ENCODE measurements at regions not wholly inside any gene's neighbourhood (a gene's known extent, or its start where the extent isn't known, plus 50 kb on each side); places are given as distances from the start of the nearest gene placed in this dataset.

DNA sequence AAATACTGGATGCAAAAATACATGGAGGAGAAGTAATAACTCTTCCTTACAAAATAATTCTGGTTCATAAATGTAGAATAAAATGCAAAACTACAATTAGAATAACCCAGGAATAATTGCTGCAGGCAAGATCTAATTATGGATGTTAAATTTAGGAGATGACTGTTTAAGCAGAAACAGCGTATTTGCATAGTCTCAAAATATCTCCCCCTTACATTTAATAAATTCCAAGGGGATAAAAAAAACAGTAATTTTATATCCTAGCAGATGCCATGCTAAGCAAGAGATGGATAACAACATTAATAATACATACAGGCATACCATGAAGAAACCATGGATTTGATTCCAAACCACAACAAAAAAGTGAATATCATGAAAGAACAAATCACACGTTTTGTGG lies 1253.1 kb upstream of the MIR17HG start:
- Histone ChIP-seq H3K4me1 (no peaks in the 10 kb centered on the region), H3K27ac (no peak overlapping the region), H3K27me3 (no peaks in the 10 kb centered on the region), H3K9me3 (peaks cover 0 to 8% of the 10 kb centered on the region in 2 donors), H3K36me3 (no peaks in the 10 kb centered on the region), H3K4me3 (no peak overlapping the region)
- TF ChIP-seq, protein P1, sequence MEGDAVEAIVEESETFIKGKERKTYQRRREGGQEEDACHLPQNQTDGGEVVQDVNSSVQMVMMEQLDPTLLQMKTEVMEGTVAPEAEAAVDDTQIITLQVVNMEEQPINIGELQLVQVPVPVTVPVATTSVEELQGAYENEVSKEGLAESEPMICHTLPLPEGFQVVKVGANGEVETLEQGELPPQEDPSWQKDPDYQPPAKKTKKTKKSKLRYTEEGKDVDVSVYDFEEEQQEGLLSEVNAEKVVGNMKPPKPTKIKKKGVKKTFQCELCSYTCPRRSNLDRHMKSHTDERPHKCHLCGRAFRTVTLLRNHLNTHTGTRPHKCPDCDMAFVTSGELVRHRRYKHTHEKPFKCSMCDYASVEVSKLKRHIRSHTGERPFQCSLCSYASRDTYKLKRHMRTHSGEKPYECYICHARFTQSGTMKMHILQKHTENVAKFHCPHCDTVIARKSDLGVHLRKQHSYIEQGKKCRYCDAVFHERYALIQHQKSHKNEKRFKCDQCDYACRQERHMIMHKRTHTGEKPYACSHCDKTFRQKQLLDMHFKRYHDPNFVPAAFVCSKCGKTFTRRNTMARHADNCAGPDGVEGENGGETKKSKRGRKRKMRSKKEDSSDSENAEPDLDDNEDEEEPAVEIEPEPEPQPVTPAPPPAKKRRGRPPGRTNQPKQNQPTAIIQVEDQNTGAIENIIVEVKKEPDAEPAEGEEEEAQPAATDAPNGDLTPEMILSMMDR (IDR thresholded peaks at IDR 0.05), result no peak
- no peak for DNase-seq (ENCODE audit: low spot score)

DNA sequence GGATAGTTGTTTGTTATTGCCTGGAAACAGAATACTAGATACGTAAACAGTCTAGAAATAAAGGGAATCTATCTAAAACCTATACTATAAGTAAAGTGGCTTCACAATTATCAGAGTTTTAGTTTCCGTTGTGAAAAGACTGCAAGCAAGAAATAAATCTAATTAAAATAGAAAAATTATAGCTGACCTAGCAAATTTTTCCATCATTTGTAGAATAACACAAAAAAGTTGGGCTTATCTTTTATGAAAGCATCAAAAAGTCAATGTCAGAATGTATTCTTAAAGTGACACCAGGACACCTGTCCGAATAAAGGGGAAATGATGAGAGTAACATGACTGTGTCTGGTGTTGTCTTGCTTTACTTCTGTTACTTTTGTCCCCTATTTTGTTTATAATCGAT lies 1248.9 kb upstream of the MIR17HG start:
- H3K4me1 ChIP-seq, result no peaks in the 10 kb centered on the region
- no peak overlapping the region for H3K27ac ChIP-seq
- H3K36me3 ChIP-seq, result no peaks in the 10 kb centered on the region
- TF ChIP-seq, protein P1 (IDR thresholded peaks at IDR 0.05), result no peak
- no peak overlapping the region for H3K4me3 ChIP-seq
- DNase-seq (ENCODE audit: low spot score), result no peak
- H3K27me3 ChIP-seq, result no peaks in the 10 kb centered on the region
- H3K9me3 ChIP-seq, result peaks cover 0 to 8% of the 10 kb centered on the region in 2 donors

DNA sequence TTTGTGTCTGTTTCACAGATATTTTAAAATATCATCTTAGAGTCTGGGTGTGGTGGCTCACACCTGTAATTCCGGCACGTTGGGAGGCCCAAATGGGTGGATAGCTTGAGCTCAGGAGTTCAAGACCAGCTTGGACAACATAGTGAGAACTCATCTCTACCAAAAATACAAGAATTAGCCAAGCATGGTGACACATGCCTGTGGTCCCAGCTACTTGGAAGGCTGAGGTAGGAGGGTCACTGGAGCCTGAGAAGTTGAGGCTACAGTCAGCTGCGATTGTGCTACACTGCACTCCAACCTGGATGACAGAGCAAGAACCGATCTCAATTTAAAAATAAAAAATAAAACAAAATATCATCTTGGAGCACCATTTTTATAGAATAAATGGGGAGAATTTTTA lies 1247.6 kb upstream of the MIR17HG start:
- peaks cover 0 to 8% of the 10 kb centered on the region in 2 donors for H3K9me3 ChIP-seq
- H3K4me3 ChIP-seq, result no peak overlapping the region
- no peaks in the 10 kb centered on the region for H3K4me1 ChIP-seq
- H3K27me3 ChIP-seq, result no peaks in the 10 kb centered on the region
- TF ChIP-seq, protein P1 (IDR thresholded peaks at IDR 0.05), result no peak
- H3K36me3 ChIP-seq, result no peaks in the 10 kb centered on the region
- no peak overlapping the region for H3K27ac ChIP-seq
- DNase-seq (ENCODE audit: low spot score), result no peak

DNA sequence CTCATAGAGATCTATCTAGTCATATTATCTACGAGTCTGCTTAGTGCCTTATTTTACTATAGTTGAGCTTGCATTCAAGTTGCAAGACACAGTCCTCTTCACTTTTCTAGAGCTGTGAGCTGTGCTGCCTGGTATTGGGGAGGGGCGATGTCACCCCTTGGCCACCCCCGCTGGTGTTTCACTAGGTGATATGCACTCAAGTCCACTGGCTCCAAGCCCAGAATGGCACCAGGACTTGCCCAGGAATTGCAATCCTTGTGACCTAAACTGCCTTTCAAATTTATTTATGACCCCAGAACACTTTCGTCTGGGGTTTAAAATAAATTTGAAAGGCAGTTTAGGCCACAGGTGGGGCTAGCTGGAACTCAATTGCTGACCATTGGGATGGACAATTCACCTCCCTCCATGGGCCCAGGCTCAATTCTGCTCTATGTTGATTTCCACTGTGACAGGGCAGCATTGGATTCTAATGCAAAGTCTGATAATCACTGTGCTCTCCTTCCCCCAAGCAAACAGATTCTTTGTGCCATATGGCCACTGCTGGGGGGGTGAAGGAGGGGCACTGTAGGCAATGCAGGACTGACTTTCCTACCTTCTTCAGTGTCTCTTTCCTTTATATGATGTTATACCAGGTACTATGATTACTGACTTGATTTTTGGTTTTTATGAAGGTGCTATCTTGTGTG lies 1244.2 kb upstream of the MIR17HG start:
- H3K36me3 ChIP-seq, result no peaks in the 10 kb centered on the region
- H3K4me1 ChIP-seq, result no peaks in the 10 kb centered on the region
- TF ChIP-seq, protein P1 (IDR thresholded peaks at IDR 0.05), result no peak
- H3K27ac ChIP-seq, result no peak overlapping the region
- no peaks in the 10 kb centered on the region for H3K27me3 ChIP-seq
- no peak overlapping the region for H3K4me3 ChIP-seq
- DNase-seq (ENCODE audit: low spot score), result no peak
- H3K9me3 ChIP-seq, result no peaks in the 10 kb centered on the region

DNA sequence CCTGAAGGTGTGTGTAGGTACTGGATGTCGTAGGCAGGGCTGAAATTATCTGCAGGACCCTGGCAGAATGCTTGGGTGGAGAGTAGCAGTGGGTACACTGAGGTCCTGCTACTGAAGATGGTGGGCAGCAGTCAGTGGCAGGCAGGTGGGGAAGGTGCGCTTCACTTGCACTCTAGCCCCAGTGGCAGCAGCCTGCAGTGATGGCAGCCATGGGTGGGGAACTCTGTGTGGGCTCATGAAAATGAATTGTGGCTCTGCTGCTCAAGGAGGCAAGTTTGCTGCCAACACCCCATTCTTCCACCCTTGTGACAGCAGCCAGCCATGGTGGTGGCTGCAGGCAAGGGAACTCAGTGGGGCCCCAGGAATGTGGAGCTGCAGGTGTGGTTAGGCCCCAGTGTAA lies 1242.7 kb upstream of the MIR17HG start:
- Histone ChIP-seq H3K36me3 (no peaks in the 10 kb centered on the region), H3K4me1 (no peaks in the 10 kb centered on the region), H3K27me3 (no peaks in the 10 kb centered on the region), H3K27ac (no peak overlapping the region), H3K9me3 (no peaks in the 10 kb centered on the region), H3K4me3 (no peak overlapping the region)
- no peak for DNase-seq (ENCODE audit: low spot score)
- TF ChIP-seq, protein P1 (IDR thresholded peaks at IDR 0.05), result no peak

DNA sequence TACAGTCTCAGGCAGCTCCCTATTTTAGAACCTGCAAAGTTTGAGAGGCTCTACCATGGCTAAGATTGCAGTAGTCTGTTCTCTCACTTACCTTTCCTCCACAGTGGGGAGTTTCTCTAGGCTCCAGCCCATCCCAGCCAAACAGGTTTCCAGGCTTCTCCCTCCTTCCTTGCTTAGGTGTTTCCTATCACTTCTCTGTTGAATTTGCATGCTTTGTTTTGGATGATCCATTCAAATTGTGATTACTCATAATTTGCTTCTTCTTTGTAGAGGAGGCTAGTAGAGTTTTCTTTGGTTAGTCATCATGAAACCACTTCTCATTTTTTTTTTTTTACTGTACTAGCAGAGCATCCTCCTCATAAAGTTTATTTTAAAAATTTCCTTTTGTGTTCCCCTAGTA lies 1242.2 kb upstream of the MIR17HG start:
- no peaks in the 10 kb centered on the region for H3K36me3 ChIP-seq

More for the DNA sequence above, 1242.2 kb upstream of the MIR17HG start:
- Histone ChIP-seq H3K27me3 (no peaks in the 10 kb centered on the region), H3K4me1 (no peaks in the 10 kb centered on the region), H3K4me3 (no peak overlapping the region), H3K27ac (no peak overlapping the region), H3K9me3 (no peaks in the 10 kb centered on the region)
- DNase-seq (ENCODE audit: low spot score), result no peak
- TF ChIP-seq, protein P1 (IDR thresholded peaks at IDR 0.05), result no peak

Data from right atrium auricular region (tissue), 2 donors.